Breast epithelium (tissue), 3 donors: ENCODE measurements at regions not wholly inside any gene's neighbourhood (a gene's known extent, or its start where the extent isn't known, plus 50 kb on each side); places are given as distances from the start of the nearest gene placed in this dataset.

Experiments
- CTCF ChIP-seq, 3 donors: fragments of 450-650 bp; IDR thresholded peaks; one replicate each; pipeline ENCODE4 v1.5.1; 2016 to 2017; ENCODE audit warnings: antibody characterized with exemption in 3 of 3, mild to moderate bottlenecking in 3 of 3, moderate library complexity in 3 of 3
- POLR2A ChIP-seq: fragments of 450-650 bp; IDR thresholded peaks from one replicate; pipeline ENCODE4 v1.6.1; 2016; ENCODE audit warnings: antibody characterized with exemption, mild to moderate bottlenecking, moderate library complexity
- POLR2AphosphoS5 ChIP-seq, 3 donors: sonication (generic); formaldehyde crosslinking; IDR thresholded peaks; one replicate each; pipeline ENCODE4 v1.6.1; 2017; ENCODE audit warnings: antibody characterized with exemption in 3 of 3

DNA sequence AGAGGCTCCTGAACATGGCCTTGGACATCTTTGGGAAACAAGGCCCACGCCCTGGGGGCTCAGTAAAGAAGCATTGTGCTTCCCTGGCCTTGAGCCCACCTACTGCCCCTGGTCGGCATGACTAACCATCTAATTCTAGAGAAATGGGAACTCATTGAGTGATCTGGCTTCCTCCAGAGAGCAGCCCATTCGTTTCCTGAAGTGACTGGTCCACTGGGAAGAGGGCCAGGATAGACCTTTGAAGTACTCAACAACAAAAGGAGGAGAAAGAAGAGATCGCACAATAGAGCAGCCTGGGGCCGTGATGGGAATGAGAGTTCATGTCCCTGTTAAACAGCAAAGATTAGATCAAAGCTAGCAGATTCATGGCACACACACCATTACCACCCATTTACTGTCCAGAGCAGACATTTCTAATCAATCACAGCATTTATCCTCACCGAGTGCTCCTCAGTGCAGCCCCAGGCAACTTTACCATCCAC lies 514.4 kb upstream of the PROK2 start:
- TF ChIP-seq POLR2A, result no peak
- no peak for TF ChIP-seq CTCF (IDR thresholded peaks at IDR 0.05)
- TF ChIP-seq POLR2AphosphoS5 (IDR thresholded peaks at IDR 0.05), result no peak
